PC-9 (cell line): ENCODE measurements at regions not wholly inside any gene's neighbourhood (a gene's known extent, or its start where the extent isn't known, plus 50 kb on each side); places are given as distances from the start of the nearest gene placed in this dataset.

Experiments used
- BruUV-seq: library from RNA; stranded (reverse); fragments of 400-500 nt; replicated peaks from 2 replicates; lab custom pipeline; 2021; lab: Mats Ljungman, UMichigan
- CTCF ChIA-PET: fragments of 300-600 bp; sonication (Branson Sonifier 250); formaldehyde crosslinking; loops from one replicate; lab custom pipeline; 2022; ENCODE audit warnings: antibody characterized with exemption; lab: Charles Lee
- POLR2A ChIA-PET: fragments of 300-600 bp; sonication (Branson Sonifier 250); formaldehyde crosslinking; loops from one replicate; lab custom pipeline; 2022; ENCODE audit warnings: antibody characterized with exemption; ENCODE audit not compliant: unreplicated experiment; lab: Charles Lee
- DNase-seq, 2 experiments: peaks; one replicate each; pipeline versions ENCODE4 v3.0.0 to v3.0.0-alpha.2; 2015 to 2022; ENCODE audit warnings: mixed read lengths in 1 of 2
- H2AFZ ChIP-seq: fragments of 200-600 bp; sonication (generic); 2 replicates; pipeline ENCODE4 v1.8.1; 2017; ENCODE audit warnings: antibody characterized with exemption
- H3F3A ChIP-seq: fragments of 200-600 bp; sonication (generic); 2 replicates; pipeline ENCODE4 v1.8.1; 2017; ENCODE audit warnings: antibody characterized with exemption, mild to moderate bottlenecking, low read depth; ENCODE audit not compliant: insufficient read depth
- H3K27ac ChIP-seq: fragments of 200-600 bp; sonication (generic); 2 replicates; pipeline ENCODE4 v1.6.1; 2016; ENCODE audit warnings: mixed run types
- H3K27me3 ChIP-seq: fragments of 200-600 bp; sonication (generic); 2 replicates; pipeline ENCODE4 v1.6.1; 2016; ENCODE audit warnings: low read depth, mixed run types; ENCODE audit not compliant: insufficient read depth
- H3K36me3 ChIP-seq: fragments of 200-600 bp; sonication (generic); 2 replicates; pipeline ENCODE4 v1.6.1; 2016; ENCODE audit warnings: low read depth, mixed run types
- H3K4me1 ChIP-seq: fragments of 200-600 bp; sonication (generic); replicated peaks from 2 replicates; pipeline ENCODE4 v1.6.1; 2016; ENCODE audit warnings: mixed run types; ENCODE audit not compliant: insufficient read depth
- H3K4me2 ChIP-seq: fragments of 200-600 bp; sonication (generic); 2 replicates; pipeline ENCODE4 v1.6.1; 2017; ENCODE audit warnings: mixed run types
- H3K4me3 ChIP-seq: fragments of 200-600 bp; sonication (generic); 2 replicates; pipeline ENCODE4 v1.6.1; 2016; ENCODE audit warnings: mixed run types
- H3K79me2 ChIP-seq: fragments of 200-600 bp; sonication (generic); 2 replicates; pipeline ENCODE4 v1.6.1; 2017; ENCODE audit warnings: low read depth, mixed run types
- H3K9me2 ChIP-seq: fragments of 200-600 bp; sonication (generic); 2 replicates; pipeline ENCODE4 v1.8.1; 2017; ENCODE audit warnings: mild to moderate bottlenecking; ENCODE audit not compliant: insufficient read depth
- H3K9me3 ChIP-seq: fragments of 200-600 bp; sonication (generic); 2 replicates; pipeline ENCODE4 v1.8.1; 2016; ENCODE audit warnings: low read depth; ENCODE audit not compliant: insufficient read depth
- H4K20me1 ChIP-seq: fragments of 200-600 bp; sonication (generic); 2 replicates; pipeline ENCODE4 v1.8.1; 2017; ENCODE audit not compliant: insufficient read depth
- CTCF ChIP-seq: fragments of 200-600 bp; sonication (generic); conservative IDR thresholded peaks from 2 replicates; pipeline ENCODE4 v1.6.1; 2017; ENCODE audit warnings: mixed run types, antibody characterized with exemption, mild to moderate bottlenecking, moderate library complexity
- EZH2 ChIP-seq: fragments of 200-600 bp; sonication (generic); IDR thresholded peaks from 2 replicates; pipeline ENCODE4 v1.8.0; 2017; ENCODE audit warnings: antibody characterized with exemption, low read depth
- intact Hi-C: fragments of 100-400 bp; cut with micrococcal nuclease; formaldehyde crosslinking; loops from one replicate; pipeline ENCODE4 v1.10.0; 2022; ENCODE audit not compliant: unreplicated experiment

- Histone ChIP-seq H3K9me3 (0 out of 2 replicates have a peak, but pooled peaks cover 6% of the 10 kb centered on the region), H3K79me2 (no peaks in the 10 kb centered on the region), H3F3A (no peaks in the 10 kb centered on the region), H3K27me3 (no peaks in the 10 kb centered on the region), H3K36me3 (no peaks in the 10 kb centered on the region), H3K27ac (no peak overlapping the region), H3K9me2 (no peaks in the 10 kb centered on the region), H4K20me1 (no peaks in the 10 kb centered on the region), H3K4me1 (peaks cover 15% of the 10 kb centered on the region), H3K4me3 (no peak overlapping the region), H2AFZ (no peak overlapping the region; the same call in 1 of the 2 replicates), H3K4me2 (no peak overlapping the region)
- no peak for TF ChIP-seq EZH2
- no peak for TF ChIP-seq CTCF
- ChIA-PET POLR2A (no interaction called here), CTCF (no interaction called here)
- no peak for DNase-seq
- BruUV-seq = no TSS peak
- intact Hi-C loops = no loop called here
These were observed 255.7 kb downstream of the DSEL start for GRCh38 chr18:67260841-67261240.

GRCh38 chr18:67250776-67251424, 265.6 kb downstream of the DSEL start:
- no peak for TF ChIP-seq EZH2
- TF ChIP-seq CTCF = no peak
- no peak for DNase-seq
- CTCF ChIA-PET = no interaction called here
- Histone ChIP-seq H4K20me1 (no peaks in the 10 kb centered on the region), H3K4me1 (no peaks in the 10 kb centered on the region), H3K4me3 (no peak overlapping the region), H3K4me2 (no peak overlapping the region), H3K9me2 (no peaks in the 10 kb centered on the region), H3K79me2 (no peaks in the 10 kb centered on the region), H3K36me3 (no peaks in the 10 kb centered on the region), H3F3A (no peaks in the 10 kb centered on the region), H3K9me3 (no peaks in the 10 kb centered on the region), H3K27ac (no peak overlapping the region), H3K27me3 (no peaks in the 10 kb centered on the region), H2AFZ (no peak overlapping the region)
- POLR2A ChIA-PET = no interaction called here
- intact Hi-C loops = no loop called here
- BruUV-seq = no TSS peak

GRCh38 chr18:67243799-67244587, 272.5 kb downstream of the DSEL start:
- Histone ChIP-seq H3K27me3 (no peaks in the 10 kb centered on the region), H3F3A (no peaks in the 10 kb centered on the region), H4K20me1 (no peaks in the 10 kb centered on the region), H3K79me2 (no peaks in the 10 kb centered on the region), H3K9me3 (no peaks in the 10 kb centered on the region), H3K9me2 (no peaks in the 10 kb centered on the region), H3K4me1 (no peaks in the 10 kb centered on the region), H3K36me3 (no peaks in the 10 kb centered on the region), H2AFZ (peak overlapping the region; percentile 70; the same call in 1 of the 2 replicates), H3K27ac (no peak overlapping the region), H3K4me2 (peak overlapping the region; percentile 46), H3K4me3 (no peak overlapping the region)
- ChIA-PET CTCF (no interaction called here), POLR2A (no interaction called here)
- BruUV-seq = no TSS peak
- DNase-seq = no peak
- TF ChIP-seq CTCF (no peak), EZH2 (no peak)
- intact Hi-C loops = no loop called here
